ENCODE measurements at regions not wholly inside any gene's neighbourhood (a gene's known extent, or its start where the extent isn't known, plus 50 kb on each side); places are given as distances from the start of the nearest gene placed in this dataset.

DNA sequence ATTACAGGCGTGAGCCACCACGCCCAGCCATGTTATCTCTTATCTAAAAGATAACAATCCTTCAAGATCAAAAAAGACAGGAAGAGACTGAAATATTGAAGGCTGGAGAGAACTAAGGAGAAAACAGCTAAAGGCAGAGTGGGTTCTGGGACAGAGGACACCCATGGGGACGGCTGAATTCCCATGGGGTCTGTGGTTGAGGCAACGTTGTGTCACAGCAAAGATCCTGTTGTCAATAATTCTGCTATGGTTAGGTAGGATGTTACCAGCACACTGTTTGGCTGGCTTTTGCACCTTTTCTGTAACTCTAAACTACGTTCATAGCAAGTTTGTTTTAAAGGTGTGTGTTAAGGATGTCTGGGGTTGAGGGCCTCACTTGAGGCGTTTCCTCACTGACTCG lies 137.7 kb upstream of the APCDD1 start:
- Histone ChIP-seq H3K4me3 (ENCODE audit: low read depth, low read length) (no peak overlapping the region), H3K27me3 (replicated peaks) (no peaks in the 10 kb centered on the region), H3K27ac (no peak overlapping the region), H3K36me3 (replicated peaks) (no peaks in the 10 kb centered on the region)
- in situ Hi-C loops (cut with HindIII; ENCODE audit: low pct_ligation_motif_present, low sequenced_read_pairs): no loop called here
- TF ChIP-seq, protein P1, sequence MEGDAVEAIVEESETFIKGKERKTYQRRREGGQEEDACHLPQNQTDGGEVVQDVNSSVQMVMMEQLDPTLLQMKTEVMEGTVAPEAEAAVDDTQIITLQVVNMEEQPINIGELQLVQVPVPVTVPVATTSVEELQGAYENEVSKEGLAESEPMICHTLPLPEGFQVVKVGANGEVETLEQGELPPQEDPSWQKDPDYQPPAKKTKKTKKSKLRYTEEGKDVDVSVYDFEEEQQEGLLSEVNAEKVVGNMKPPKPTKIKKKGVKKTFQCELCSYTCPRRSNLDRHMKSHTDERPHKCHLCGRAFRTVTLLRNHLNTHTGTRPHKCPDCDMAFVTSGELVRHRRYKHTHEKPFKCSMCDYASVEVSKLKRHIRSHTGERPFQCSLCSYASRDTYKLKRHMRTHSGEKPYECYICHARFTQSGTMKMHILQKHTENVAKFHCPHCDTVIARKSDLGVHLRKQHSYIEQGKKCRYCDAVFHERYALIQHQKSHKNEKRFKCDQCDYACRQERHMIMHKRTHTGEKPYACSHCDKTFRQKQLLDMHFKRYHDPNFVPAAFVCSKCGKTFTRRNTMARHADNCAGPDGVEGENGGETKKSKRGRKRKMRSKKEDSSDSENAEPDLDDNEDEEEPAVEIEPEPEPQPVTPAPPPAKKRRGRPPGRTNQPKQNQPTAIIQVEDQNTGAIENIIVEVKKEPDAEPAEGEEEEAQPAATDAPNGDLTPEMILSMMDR (IDR thresholded peaks at IDR 0.05; ENCODE audit: low read depth, low read length, missing control alignments): no peak
- no peak for DNase-seq

DNA sequence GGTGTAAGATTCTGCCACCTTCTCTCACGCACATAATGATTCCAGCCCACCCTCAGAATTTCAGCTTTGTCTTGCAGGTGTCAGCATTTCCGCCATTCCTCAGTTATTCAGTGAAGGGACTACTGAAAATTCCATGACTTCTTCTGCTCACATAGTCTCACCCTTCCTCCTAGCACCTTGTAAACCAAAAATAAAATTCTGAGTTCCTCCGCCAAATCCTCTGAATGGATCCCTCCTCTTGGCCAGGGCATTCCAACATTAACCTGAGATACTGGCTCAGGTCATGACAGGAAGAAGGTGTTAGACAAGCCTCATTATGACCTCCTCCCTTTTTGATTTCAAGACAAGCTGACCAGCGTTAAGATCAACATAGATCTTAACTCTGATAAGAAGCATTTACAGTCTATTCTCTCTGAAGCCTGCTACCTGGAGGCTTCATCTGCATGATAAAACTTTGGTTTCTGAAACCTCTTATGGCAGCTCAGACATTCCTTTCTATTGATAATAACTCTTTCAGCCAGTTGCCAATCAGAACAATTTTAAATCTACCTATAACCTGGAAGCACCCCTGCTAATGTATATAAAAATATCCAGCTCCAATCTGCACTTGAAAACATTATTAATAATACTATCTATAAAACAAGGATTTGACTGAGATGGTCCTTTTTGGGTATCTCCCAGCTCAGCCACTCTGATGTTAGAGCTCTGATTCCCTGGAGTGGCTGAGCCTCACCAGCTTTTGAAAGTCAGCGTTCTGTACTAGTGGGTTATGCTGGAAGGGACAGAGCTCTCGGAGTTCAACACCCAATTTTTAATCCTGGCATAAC lies 136.4 kb upstream of the APCDD1 start:
- Histone ChIP-seq H3K27me3 (replicated peaks) (no peaks in the 10 kb centered on the region), H3K4me3 (ENCODE audit: low read depth, low read length) (no peak overlapping the region), H3K27ac (no peak overlapping the region), H3K36me3 (replicated peaks) (no peaks in the 10 kb centered on the region)
- in situ Hi-C loops (cut with HindIII; ENCODE audit: low pct_ligation_motif_present, low sequenced_read_pairs): no loop called here
- DNase-seq: no peak
- TF ChIP-seq, protein P1 (IDR thresholded peaks at IDR 0.05; ENCODE audit: low read depth, low read length, missing control alignments): no peak

- in situ Hi-C loops (cut with HindIII; ENCODE audit: low pct_ligation_motif_present, low sequenced_read_pairs): no loop called here
- no peaks in the 10 kb centered on the region for H3K36me3 ChIP-seq (replicated peaks)
- no peak for DNase-seq
Measured at GRCh38 chr18:10318691-10318970, 135.8 kb upstream of the APCDD1 start.

DNA sequence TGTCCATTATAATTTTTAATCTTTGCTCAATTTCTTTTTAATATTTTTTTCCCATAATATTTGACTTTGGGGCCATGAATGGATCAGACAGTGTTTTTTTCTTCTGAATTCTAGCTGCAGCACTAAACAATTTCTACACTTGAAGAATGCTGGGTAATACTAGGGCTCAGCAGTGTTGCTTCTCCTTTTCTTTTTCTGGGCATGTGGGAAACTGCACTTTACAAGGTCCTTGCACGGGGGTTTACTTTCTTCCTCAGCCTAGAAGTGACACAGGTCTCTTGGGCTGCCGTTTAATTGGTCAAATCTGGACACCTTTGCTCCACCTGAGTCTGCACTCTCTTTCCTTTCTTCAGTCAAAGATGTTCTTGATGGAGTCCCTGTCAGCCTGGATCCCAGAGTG lies 135.4 kb upstream of the APCDD1 start:
- Histone ChIP-seq H3K27ac (no peak overlapping the region), H3K36me3 (replicated peaks) (no peaks in the 10 kb centered on the region), H3K4me3 (ENCODE audit: low read depth, low read length) (no peak overlapping the region), H3K27me3 (replicated peaks) (no peaks in the 10 kb centered on the region)
- TF ChIP-seq, protein P1 (IDR thresholded peaks at IDR 0.05; ENCODE audit: low read depth, low read length, missing control alignments): no peak
- in situ Hi-C loops (cut with HindIII; ENCODE audit: low pct_ligation_motif_present, low sequenced_read_pairs): no loop called here
- no peak for DNase-seq

More at GRCh38 chr18:10318691-10318970, 135.8 kb upstream of the APCDD1 start:
- Histone ChIP-seq H3K4me3 (ENCODE audit: low read depth, low read length) (no peak overlapping the region), H3K27ac (no peak overlapping the region), H3K27me3 (replicated peaks) (no peaks in the 10 kb centered on the region)
- TF ChIP-seq, protein P1 (IDR thresholded peaks at IDR 0.05; ENCODE audit: low read depth, low read length, missing control alignments): no peak

- Histone ChIP-seq H3K4me3 (ENCODE audit: low read depth, low read length) (no peak overlapping the region), H3K27me3 (replicated peaks) (no peaks in the 10 kb centered on the region), H3K27ac (no peak overlapping the region), H3K36me3 (replicated peaks) (no peaks in the 10 kb centered on the region)
- in situ Hi-C loops (cut with HindIII; ENCODE audit: low pct_ligation_motif_present, low sequenced_read_pairs): no loop called here
- no peak for DNase-seq
- TF ChIP-seq, protein P1 (IDR thresholded peaks at IDR 0.05; ENCODE audit: low read depth, low read length, missing control alignments): no peak
Measured at GRCh38 chr18:10319914-10320600, 134.4 kb upstream of the APCDD1 start.

Measured in brain microvascular endothelial cell (primary cell).